Dermis microvascular lymphatic vessel endothelial cell (primary cell): ENCODE measurements at regions not wholly inside any gene's neighbourhood (a gene's known extent, or its start where the extent isn't known, plus 50 kb on each side); places are given as distances from the start of the nearest gene placed in this dataset.

Experiments used
- DNase-seq, 2 donors: peaks; one replicate each; pipeline versions ENCODE4 v3.0.0 to v3.0.0-alpha.2; 2010; ENCODE audit warnings: low read depth in 2 of 2

- no peak for DNase-seq
Measured at GRCh38 chr15:36392676-36393266, 186.7 kb upstream of the CDIN1 start.

DNA sequence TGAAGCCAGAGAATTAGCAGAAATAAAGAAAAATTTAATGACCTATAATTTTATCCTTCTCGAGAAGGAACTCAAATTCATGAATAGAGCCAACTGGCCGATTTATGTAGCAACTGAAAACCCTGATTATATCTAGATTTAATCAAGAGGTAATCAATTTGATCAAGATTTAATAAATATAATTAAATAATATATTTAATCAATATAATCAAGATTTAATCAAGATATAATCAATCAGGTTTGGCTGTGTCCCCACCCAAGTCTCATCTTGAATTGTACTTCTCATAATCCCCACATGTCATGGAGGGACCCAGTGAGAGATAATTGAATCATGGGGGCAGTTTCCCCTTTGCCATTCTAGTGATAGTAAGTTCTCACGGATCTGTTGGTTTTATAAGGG lies 181.2 kb upstream of the CDIN1 start:
- DNase-seq = no peak

- no peak for DNase-seq
Measured at GRCh38 chr15:36399276-36399675, 180.2 kb upstream of the CDIN1 start.

DNA sequence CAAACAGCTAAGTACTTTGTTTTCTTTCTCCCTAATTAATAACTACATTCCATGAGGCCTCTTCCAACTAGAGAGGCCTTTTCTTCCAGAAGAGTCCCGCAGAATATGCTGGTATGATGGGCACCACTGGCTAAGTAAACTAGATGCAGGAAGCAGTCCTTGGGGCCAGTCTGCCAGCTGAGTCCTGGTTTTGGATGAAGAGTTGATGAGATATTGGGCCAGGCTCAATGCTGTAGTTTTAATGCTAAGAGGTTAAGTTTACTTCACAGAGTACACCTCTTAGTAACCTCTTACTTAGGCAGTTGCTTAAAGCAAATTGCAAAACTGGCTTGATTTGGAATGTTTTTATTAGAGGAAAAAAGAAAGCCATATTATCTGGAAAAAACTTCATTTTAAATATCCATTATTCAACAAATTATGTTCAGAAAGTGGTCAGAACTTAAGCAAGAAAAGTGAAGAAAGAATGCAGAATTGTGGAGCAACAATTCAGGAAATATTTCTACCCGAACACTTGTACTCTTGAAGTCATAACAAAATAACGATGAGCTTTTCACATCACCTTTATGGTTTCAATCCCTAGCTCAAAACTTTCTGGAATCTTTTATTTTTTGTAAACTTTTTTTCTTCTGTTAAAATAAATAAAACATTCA lies 178.4 kb upstream of the CDIN1 start:
- no peak for DNase-seq

DNA sequence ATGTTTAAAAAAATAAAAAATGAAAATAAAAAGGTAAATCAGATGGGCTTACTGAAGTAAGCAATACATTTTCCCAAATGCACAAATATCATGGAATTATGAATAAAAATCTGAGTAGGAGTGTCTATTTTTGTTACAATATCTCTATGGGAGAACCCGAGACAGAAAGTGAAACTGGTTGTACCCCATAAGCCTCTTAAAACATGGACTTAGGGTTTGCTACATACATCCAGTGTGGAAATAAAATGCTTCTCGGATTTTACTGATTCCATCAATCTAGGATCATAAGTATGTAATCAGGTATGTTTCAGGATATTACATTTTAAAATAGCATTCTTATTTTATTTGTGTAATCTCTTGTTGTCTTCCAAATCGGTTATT lies 177.8 kb upstream of the CDIN1 start:
- no peak for DNase-seq

- DNase-seq = no peak
Measured at GRCh38 chr15:36403351-36403750, 176.1 kb upstream of the CDIN1 start.

- DNase-seq = no peak
Measured at GRCh38 chr15:36406366-36406765, 173.1 kb upstream of the CDIN1 start.

DNA sequence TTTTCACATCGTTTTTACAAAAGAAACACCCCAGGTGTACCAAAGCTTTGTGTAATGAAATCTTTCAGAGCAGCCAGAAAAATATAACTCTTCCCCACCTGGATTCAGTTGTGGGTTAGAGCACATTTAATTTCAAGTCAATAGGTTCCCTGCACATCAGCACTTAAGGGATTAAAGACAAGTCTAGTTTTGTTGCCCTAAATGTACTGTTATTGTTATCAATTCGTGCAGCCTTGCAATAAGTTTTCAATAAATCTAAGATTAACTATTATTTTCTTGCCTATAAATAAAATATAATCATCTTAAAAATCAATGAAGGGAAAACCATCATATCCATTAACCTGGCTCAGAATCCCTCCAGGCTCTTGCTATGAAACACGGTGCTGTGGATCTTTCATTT lies 172.5 kb upstream of the CDIN1 start:
- DNase-seq = no peak

- DNase-seq = peak in 1 of 2 donors; percentile 55
Measured at GRCh38 chr15:36407647-36408046, 171.8 kb upstream of the CDIN1 start.

GRCh38 chr15:36409819-36410218 lies 169.6 kb upstream of the CDIN1 start:
- DNase-seq = no peak

DNA sequence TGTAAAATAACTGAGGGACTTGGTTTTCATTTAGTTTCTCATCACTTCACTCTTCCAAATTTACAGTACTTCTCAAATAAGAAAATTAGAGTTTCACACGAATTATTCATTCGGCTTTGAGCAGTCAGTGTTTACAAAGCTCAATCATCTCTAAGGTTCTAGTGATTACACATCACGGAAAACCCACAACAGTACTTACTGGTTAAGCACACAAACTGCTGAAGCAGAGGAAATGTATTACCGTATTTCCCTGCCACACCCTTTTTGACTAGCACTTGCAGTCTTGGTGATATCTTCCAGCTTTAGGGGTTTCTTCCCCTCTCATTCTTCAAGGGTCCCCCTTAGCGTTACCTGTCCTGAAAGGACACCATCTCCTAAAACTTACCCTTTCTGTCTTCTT lies 164.8 kb upstream of the CDIN1 start:
- peak in 1 of 2 donors; percentile 30 for DNase-seq

DNA sequence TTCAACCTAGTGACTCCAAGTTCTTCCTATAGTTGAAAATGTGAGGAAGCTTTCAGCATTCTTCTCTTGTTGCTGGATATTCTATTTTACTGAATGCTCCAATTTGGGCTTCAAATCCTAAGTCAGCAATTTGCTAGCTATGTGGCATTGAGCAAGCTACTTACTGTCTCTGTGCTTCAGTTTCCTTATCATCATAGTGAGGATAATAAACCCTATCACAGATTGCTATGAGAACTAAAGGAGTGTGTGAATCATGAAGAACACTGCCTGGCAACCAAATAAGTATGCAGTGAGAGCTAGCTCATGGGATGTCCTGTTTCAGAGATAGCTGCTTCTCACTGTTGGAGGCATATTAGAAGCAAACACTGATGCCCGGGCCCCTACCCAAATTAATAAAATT lies 163.8 kb upstream of the CDIN1 start:
- DNase-seq = no peak

- no peak for DNase-seq
Measured at GRCh38 chr15:36422631-36423030, 156.8 kb upstream of the CDIN1 start.

- DNase-seq = no peak
Measured at GRCh38 chr15:36426691-36427090, 152.7 kb upstream of the CDIN1 start.

GRCh38 chr15:36428102-36428845 lies 151.2 kb upstream of the CDIN1 start:
- peak; percentile 63 to 97 for DNase-seq

GRCh38 chr15:36429707-36430106 lies 149.7 kb upstream of the CDIN1 start:
- no peak for DNase-seq

- DNase-seq = no peak
Measured at GRCh38 chr15:36430280-36430679, 149.1 kb upstream of the CDIN1 start.

- DNase-seq = no peak
Measured at GRCh38 chr15:36430726-36431265, 148.6 kb upstream of the CDIN1 start.

- no peak for DNase-seq
Measured at GRCh38 chr15:36432161-36432560, 147.3 kb upstream of the CDIN1 start.

DNA sequence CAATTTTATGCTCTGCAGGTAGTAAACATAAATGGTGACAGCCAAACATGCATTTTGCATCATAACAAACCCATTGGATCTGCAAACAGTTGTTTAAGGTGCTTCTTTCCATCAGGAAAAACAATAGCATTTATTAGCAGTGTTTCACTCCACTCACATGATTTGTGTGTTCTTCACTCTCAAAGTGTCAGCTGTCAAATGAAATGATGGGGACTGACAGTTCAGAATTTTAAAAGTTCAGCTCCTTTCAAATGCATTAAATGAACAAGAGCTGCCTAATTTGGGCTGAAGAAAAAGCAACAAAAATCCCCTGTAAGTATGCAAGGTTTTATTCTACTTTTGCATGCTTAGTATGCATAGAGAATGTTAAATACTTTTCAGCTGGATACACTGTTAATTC lies 145.2 kb upstream of the CDIN1 start:
- DNase-seq = no peak

DNA sequence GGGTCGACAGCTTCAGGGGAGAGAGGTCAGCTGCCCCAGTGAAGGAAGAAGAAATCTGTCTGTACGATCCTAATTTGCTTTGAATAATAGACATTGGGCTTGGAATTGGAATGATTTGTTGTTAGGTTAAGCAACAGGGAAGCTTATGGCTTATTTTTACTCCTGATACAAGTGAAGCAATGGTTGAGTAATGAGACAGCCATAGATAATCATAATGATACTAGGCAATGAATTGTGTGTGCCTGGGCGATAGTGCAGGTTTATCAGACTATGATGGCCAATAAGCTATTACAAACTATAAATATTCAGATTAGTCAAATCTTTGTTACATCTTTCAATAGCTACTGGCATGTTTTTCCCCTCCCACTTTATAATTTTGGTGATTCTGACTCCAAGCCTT lies 140.9 kb upstream of the CDIN1 start:
- no peak for DNase-seq

GRCh38 chr15:36447373-36447772 lies 132.1 kb upstream of the CDIN1 start:
- DNase-seq = no peak

GRCh38 chr15:36448418-36448817 lies 131.0 kb upstream of the CDIN1 start:
- DNase-seq = no peak
